GM15510 (cell line): ENCODE measurements at regions not wholly inside any gene's neighbourhood (a gene's known extent, or its start where the extent isn't known, plus 50 kb on each side); places are given as distances from the start of the nearest gene placed in this dataset.

Experiments used
- POLR2A ChIP-seq: IDR thresholded peaks from 3 replicates; pipeline ENCODE4 v1.6.1; 2011; ENCODE audit warnings: borderline replicate concordance; ENCODE audit not compliant: insufficient read length; ENCODE audit errors: extremely low read depth

DNA sequence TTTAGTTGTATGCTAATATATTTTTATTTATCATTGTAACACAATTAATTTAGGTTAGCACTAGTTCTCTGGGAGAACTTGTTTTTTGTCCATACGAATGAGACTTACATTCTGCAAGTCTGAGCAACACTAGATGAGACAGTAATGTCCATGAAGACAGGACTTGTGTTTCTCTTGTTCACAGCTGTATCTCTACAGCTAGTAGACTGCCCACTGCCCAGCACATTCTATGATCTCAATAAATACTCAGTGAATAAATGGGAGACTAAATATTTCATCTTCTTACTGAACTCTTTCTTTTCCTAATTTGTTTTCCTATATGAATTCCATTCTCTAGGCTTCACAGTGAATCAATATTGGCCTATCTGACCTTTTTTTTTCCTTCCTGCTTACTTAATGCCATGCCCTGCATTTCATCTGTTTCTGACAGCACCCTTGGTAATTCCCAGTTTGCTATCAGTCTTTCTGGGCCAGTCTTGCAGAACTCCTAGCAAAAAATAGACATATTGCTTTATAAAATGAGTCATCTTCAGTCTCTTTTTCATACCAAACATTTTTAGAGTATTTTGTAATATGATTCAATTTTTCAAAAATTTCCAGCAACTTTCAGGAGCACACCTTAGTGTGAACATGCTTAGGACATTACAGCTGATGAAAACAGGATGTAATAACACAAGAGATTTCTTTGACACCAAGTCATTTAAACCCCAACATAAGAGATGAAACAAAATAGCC is 185.5 kb upstream of the ATP2B1 start:
- TF ChIP-seq POLR2A, result no peak

DNA sequence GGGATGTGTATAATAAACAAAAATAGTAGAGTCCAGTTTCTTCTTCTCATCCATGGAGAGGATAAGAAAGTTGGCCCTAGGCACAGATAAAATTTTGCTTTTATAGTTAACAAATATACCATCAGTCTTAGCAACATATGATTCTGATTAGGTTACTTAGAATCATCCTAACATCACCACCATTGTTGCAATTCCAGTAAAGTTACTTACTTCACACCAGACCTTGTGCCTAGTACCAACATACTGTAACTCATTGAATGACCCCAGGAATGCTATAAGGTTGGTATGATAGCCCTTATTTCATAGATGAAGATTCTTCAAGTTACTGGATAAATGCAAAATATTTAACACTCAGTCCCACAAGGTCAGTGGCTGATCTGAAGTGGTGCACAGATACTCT is 183.8 kb upstream of the ATP2B1 start:
- no peak for TF ChIP-seq POLR2A

GRCh38 chr12:89891933-89892332 is 183.3 kb upstream of the ATP2B1 start:
- no peak for TF ChIP-seq POLR2A

DNA sequence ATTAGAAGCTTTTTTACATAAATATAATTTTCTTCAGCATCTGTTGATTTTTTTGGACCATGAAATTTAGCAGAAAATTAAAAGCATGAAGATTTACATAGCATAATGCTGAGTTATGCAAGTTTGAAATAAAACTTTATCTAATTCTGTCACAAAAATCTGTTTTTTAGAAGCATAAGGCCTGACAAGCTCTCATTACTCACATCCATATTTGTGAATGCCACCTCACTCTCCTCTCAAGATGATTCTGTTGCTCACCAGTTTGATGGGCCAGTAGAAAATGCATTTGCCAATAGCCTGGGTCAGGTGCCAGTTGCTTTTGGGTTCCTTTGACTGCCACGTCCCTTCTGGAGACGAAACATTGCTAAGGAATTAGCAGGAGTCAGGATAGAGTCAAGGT is 181.5 kb upstream of the ATP2B1 start:
- TF ChIP-seq POLR2A, result no peak

DNA sequence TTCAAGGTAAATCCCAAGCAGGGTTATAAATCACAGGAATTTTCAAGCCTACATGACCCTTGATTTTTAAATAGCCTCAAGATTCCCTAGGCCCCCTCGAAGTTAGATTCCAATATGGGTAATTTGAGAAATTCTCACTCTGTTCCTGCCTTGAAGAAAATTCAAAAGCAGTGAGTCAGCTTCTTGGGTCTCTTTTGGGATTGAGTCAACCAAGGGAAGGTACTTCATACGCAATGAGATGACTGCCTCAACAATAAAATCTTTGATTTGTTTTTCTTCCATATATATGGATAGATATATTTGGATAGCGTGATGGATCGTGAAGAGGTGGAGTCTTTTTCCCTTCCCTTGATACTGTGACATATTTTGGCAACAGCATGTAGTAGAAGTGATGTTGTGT is 180.4 kb upstream of the ATP2B1 start:
- TF ChIP-seq POLR2A, result no peak

GRCh38 chr12:89884952-89885351 is 176.3 kb upstream of the ATP2B1 start:
- no peak for TF ChIP-seq POLR2A

GRCh38 chr12:89884416-89884898 is 175.8 kb upstream of the ATP2B1 start:
- no peak for TF ChIP-seq POLR2A

DNA sequence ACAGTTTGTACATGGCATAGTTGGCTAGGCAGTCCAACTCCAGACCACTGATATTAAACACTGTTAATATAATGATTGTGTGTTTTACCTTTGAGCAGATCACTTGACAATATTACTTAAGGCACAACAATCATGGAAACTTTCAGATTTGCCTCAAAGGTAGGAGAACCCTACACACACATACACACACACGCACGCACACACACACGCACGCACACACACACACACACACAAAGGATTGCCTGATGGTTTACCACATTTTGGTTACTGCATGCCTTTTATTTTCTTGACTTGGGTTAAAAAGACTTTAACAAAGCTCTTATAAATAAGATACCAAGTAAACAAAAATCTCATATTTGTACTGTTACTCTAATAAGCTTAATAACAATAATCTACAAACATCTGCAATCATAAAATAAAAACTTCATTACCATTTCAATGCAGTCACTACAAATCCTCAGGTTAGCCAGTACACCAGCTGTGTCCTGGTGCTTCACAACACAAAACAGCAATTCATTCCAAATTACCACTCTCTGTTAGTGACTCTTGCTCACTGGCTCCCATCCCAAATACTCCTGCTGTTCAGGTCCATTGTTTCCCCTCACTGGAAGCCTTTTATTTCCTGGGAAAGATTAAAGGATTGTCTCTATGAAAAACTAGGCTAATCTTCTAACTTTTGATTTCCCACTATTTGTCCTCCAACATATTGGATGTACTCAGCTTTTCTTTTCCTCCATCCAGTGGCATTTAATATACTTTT is 175.2 kb upstream of the ATP2B1 start:
- no peak for TF ChIP-seq POLR2A

- TF ChIP-seq POLR2A, result no peak
These were observed 174.2 kb upstream of the ATP2B1 start for GRCh38 chr12:89882792-89883191.

DNA sequence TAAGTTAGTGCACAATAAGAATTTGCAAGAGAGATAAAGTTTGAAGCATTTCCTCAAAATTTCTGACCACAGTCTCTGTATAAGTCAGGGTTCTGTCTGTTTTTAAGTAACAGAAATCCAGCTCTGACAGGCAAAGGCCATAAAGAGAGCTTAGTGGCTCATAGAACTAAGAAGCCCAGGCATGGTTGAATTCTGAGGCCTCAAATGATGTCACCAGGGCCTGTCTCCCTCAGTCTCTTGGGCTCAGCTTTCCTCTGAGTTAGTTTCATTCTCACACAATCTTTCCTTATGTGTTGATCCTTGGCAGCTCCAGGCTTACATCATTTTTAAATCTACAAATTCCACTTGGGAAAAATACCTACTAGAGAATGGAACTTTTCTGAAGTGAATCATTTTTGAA is 173.4 kb upstream of the ATP2B1 start:
- TF ChIP-seq POLR2A, result no peak

- TF ChIP-seq POLR2A, result peak; percentile 56
These were observed 172.2 kb upstream of the ATP2B1 start for GRCh38 chr12:89880690-89881350.

DNA sequence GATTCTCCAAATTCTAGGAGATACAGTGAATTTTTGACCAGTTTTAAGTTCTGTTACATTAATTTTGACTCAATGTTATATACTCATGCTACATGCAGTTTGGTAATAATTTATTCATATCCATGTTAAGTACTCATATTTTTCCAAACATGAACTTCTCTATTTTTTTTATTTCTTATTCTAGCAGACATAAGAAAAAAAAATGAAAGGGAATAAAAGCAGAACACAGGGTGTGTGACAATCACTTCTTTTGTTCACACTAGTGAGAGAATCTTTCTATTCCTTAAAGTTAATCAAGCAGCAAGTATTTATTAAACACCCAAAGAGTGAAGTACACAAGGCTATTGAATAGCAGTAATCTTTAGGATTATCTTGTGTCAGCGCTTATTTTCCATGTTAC is 171.1 kb upstream of the ATP2B1 start:
- no peak for TF ChIP-seq POLR2A

DNA sequence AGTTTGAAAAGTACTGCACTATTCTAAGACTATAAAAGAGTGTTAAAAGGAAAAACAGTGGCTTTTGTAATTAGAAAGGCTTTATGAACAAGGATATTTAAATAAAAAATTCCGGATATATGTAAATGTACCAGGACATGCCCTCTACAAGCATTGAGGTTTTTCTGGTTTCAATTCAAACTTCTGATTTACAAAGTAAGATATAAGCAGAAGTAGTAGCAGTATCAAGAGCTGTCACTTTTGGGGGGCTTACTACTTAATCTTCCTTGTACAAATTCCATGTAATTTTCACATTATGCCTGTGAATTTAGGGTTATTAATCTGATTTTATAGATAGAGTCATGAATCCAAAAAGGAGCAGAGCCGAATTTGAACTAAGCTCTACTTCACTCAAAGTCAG is 170.3 kb upstream of the ATP2B1 start:
- no peak for TF ChIP-seq POLR2A

- TF ChIP-seq POLR2A, result no peak
These were observed 169.7 kb upstream of the ATP2B1 start for GRCh38 chr12:89878327-89878726.

- no peak for TF ChIP-seq POLR2A
These were observed 169.0 kb upstream of the ATP2B1 start for GRCh38 chr12:89877671-89878070.
